GM10266 (cell line): ENCODE measurements at regions not wholly inside any gene's neighbourhood (a gene's known extent, or its start where the extent isn't known, plus 50 kb on each side); places are given as distances from the start of the nearest gene placed in this dataset.
"Not testable (repeated sequence)": the region's sequence is repeated elsewhere in the genome, so short reads cannot be mapped to it uniquely, and the experiment has no call there.

Experiments used
- DNase-seq: peaks from one replicate; pipeline ENCODE4 v3.0.0; 2012; ENCODE audit errors: extremely low spot score
- TF ChIP-seq, protein P1 (sequence below): IDR thresholded peaks from 2 replicates; pipeline ENCODE4 v1.5.1; 2012; ENCODE audit warnings: mild to moderate bottlenecking, low read depth; ENCODE audit not compliant: control insufficient read depth, insufficient read depth; ENCODE audit errors: missing control alignments

DNA sequence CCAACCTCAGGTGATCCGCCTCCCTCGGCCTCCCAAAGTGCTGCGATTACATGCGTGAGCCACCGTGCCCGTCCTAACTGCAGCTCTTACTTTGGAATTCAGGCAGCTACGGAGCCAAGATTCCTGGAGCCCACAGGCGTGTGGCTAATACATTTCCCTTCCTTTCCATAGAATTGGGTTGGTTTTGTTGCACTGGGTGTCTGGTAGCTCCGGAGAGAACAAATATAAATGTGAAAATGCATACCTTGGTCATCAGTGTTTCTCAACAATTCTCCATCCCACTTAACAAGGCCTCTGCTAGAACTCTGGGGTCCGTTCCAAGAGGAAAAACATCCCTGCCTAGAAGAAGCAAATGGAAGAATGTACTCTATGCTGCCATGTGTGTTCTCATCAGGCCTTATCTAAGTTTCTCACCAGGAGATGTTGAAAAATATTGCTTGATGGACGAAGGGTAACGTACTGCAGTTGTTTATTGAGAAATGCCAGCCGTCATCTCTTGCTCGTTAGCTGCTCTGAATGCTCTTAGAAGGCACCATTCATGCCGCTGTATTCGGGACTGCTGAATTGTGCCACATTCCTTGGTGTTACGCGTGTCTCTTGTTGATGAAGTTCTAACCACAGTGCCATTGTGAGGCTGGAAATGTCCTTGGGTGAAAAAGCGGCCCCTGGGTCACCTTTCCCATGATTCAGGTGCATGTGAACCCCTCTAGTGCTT is 50.5 kb upstream of the CD99 start:
- TF ChIP-seq, protein P1, sequence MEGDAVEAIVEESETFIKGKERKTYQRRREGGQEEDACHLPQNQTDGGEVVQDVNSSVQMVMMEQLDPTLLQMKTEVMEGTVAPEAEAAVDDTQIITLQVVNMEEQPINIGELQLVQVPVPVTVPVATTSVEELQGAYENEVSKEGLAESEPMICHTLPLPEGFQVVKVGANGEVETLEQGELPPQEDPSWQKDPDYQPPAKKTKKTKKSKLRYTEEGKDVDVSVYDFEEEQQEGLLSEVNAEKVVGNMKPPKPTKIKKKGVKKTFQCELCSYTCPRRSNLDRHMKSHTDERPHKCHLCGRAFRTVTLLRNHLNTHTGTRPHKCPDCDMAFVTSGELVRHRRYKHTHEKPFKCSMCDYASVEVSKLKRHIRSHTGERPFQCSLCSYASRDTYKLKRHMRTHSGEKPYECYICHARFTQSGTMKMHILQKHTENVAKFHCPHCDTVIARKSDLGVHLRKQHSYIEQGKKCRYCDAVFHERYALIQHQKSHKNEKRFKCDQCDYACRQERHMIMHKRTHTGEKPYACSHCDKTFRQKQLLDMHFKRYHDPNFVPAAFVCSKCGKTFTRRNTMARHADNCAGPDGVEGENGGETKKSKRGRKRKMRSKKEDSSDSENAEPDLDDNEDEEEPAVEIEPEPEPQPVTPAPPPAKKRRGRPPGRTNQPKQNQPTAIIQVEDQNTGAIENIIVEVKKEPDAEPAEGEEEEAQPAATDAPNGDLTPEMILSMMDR: no peak
- no peak for DNase-seq

DNA sequence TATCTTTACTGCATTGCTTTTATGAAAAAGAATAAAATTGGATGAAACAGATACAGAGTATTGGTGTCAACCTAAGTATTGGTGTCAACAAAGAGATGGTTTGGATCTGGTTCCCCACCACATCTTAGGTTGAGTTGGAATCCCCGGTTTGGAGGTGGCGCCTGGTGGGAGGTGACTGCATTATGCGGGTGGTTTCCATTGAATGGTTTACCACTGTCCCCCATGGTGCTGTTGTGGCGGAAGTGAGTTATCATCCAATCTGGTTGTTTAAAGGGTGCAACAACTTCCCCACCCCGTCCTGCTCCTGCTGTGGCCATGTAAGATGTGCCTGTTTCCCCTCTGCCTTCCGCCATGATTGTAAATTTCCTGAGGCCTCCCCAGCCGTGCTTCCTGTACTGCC is 52.8 kb upstream of the CD99 start:
- TF ChIP-seq, protein P1: no peak
- no peak for DNase-seq

- DNase-seq: no peak
- TF ChIP-seq, protein P1: no peak
Observed at GRCh38 chrX:2635342-2635741, 55.8 kb upstream of the CD99 start.

- TF ChIP-seq, protein P1: no peak
- no peak for DNase-seq
Observed at GRCh38 chrX:2632533-2633504, 58.3 kb upstream of the CD99 start.

DNA sequence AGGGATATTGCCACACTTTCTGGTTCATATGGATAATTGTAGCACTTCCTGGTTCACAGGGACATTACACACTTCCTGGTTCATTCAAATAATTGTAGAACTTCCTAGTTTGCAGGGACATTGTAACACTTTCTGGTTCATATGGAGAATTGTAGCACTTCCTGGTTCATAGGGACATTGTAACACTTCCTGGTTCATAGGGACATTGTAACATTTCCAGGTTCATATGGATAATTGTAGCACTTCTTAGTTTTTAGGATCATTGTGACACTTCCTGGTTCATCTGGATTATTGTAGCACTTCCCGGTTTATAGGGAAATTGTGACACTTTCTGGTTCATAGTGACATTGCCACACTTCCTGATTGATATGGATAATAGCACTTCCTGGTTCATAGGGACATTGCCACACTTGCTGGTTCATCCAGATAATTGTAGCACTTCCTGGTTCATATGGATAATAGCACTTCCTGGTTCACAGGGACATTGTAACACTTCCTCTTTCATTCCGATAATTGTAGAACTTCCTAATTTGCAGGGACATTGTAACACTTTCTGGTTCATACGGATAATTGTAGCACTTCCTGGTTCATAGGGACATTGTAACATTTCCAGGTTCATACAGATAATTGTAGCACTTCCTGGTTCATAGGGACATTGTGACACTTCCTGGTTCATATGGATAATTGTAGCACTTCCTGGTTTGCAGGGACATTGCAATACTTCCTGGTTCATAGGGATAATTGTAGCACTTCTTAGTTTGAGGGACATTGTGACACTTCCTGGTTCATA is 59.2 kb upstream of the CD99 start:
- DNase-seq: no peak
- TF ChIP-seq, protein P1: no peak

- DNase-seq: not testable (repeated sequence)
Observed at GRCh38 chrX:2630935-2631742, 60.0 kb upstream of the CD99 start.

GRCh38 chrX:2630008-2630934 is 60.8 kb upstream of the CD99 start:
- not testable (repeated sequence) for DNase-seq
